OCI-LY7 (cell line): ENCODE measurements at regions not wholly inside any gene's neighbourhood (a gene's known extent, or its start where the extent isn't known, plus 50 kb on each side); places are given as distances from the start of the nearest gene placed in this dataset.

Source experiments
- BruUV-seq: library from RNA; stranded (reverse); fragments of 400-500 nt; replicated peaks from 2 replicates; lab custom pipeline; 2021; lab: Mats Ljungman, UMichigan
- CTCF ChIA-PET: fragments of 300-600 bp; sonication (Branson Sonifier 250); formaldehyde crosslinking; loops from one replicate; lab custom pipeline; 2022; ENCODE audit warnings: antibody characterized with exemption; ENCODE audit not compliant: unreplicated experiment; lab: Charles Lee
- POLR2A ChIA-PET: fragments of 300-600 bp; sonication (Branson Sonifier 250); formaldehyde crosslinking; loops from one replicate; lab custom pipeline; 2022; ENCODE audit warnings: antibody characterized with exemption; lab: Charles Lee
- DNase-seq: peaks from one replicate; pipeline ENCODE4 v3.0.0-alpha.2; 2015; ENCODE audit warnings: low spot score
- H2AFZ ChIP-seq: fragments of 200-600 bp; sonication (generic), shearing (Covaris generic); 2 replicates; pipeline ENCODE4 v1.6.1; 2014; ENCODE audit warnings: mild to moderate bottlenecking, antibody characterized with exemption, low read length, moderate library complexity
- H3K27ac ChIP-seq: fragments of 200-600 bp; sonication (generic); 2 replicates; pipeline ENCODE4 v1.5.1; 2014; ENCODE audit warnings: mixed run types, low read depth, mild to moderate bottlenecking, moderate library complexity, low read length, inconsistent platforms; ENCODE audit not compliant: poor library complexity, severe bottlenecking
- H3K36me3 ChIP-seq: fragments of 200-600 bp; sonication (generic); 2 replicates; pipeline ENCODE4 v1.6.1; 2014; ENCODE audit warnings: mild to moderate bottlenecking, antibody characterized with exemption, low read length, moderate library complexity, mixed read lengths; ENCODE audit not compliant: insufficient read depth
- H3K4me1 ChIP-seq: fragments of 200-600 bp; sonication (generic); 2 replicates; pipeline ENCODE4 v1.5.1; 2014; ENCODE audit warnings: mild to moderate bottlenecking, low read length; ENCODE audit not compliant: insufficient read depth, poor library complexity, severe bottlenecking
- H3K4me2 ChIP-seq: fragments of 200-600 bp; sonication (generic); 2 replicates; pipeline ENCODE4 v1.6.1; 2014; ENCODE audit warnings: mild to moderate bottlenecking, low read length
- H3K4me3 ChIP-seq: fragments of 200-600 bp; sonication (generic); 2 replicates; pipeline ENCODE4 v1.5.1; 2014; ENCODE audit warnings: mild to moderate bottlenecking, low read depth, low read length; ENCODE audit not compliant: poor library complexity, severe bottlenecking
- H3K79me2 ChIP-seq: fragments of 200-600 bp; sonication (generic); 2 replicates; pipeline ENCODE4 v1.6.1; 2016; ENCODE audit warnings: low read depth, mild to moderate bottlenecking, low read length, moderate library complexity, mixed read lengths; ENCODE audit not compliant: insufficient read depth
- H3K9me2 ChIP-seq: fragments of 200-600 bp; sonication (generic); 2 replicates; pipeline ENCODE4 v1.6.1; 2016; ENCODE audit warnings: mild to moderate bottlenecking, low read length, mixed read lengths; ENCODE audit not compliant: insufficient read depth
- H3K9me3 ChIP-seq: fragments of 200-600 bp; sonication (generic); 2 replicates; pipeline ENCODE4 v1.6.1; 2014; ENCODE audit warnings: mild to moderate bottlenecking, mixed run types, low read length, mixed read lengths
- H4K20me1 ChIP-seq: fragments of 200-600 bp; sonication (generic); 2 replicates; pipeline ENCODE4 v1.6.1; 2014; ENCODE audit warnings: mild to moderate bottlenecking, antibody characterized with exemption, low read length, moderate library complexity, mixed read lengths; ENCODE audit not compliant: insufficient read depth
- EZH2phosphoT487 ChIP-seq: fragments of 200-600 bp; sonication (generic); IDR thresholded peaks from 2 replicates; pipeline ENCODE4 v1.6.1; 2018; ENCODE audit warnings: low read depth, borderline replicate concordance, mild to moderate bottlenecking, mixed run types, antibody characterized with exemption, low read length, moderate library complexity, mixed read lengths
- intact Hi-C: fragments of 100-400 bp; cut with micrococcal nuclease; formaldehyde crosslinking; loops from one replicate; pipeline ENCODE4 v1.10.0; 2022; ENCODE audit not compliant: unreplicated experiment
- TF ChIP-seq, protein P1 (sequence below): fragments of 200-600 bp; sonication (generic); conservative IDR thresholded peaks from 2 replicates; pipeline ENCODE4 v1.5.1; 2014; ENCODE audit warnings: mild to moderate bottlenecking, antibody characterized with exemption, low read length, moderate library complexity, mixed read lengths

DNA sequence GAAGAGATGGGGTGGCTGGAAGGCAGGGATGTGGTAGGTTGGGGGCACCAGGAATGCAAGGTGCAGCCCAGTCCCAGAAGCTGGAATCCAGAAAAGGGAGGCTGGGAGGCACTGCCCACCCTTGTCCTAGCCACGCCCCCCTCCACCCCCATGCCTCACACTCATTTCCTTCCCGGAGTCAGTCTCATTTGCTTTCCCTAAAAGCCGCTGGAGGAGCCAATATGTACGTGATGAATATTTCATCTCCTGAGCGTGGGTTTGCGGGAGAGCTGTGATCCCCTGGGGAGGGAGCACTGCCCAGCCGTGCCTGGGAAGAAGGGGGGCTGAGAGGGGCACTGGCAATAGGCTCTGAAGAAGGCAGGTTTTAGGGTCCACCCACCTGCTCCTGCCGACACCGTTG lies 124.5 kb upstream of the LHX1 start:
- Histone ChIP-seq H3K79me2 (no peaks in the 10 kb centered on the region), H4K20me1 (no peaks in the 10 kb centered on the region), H3K27ac (no peak overlapping the region), H3K4me2 (no peak overlapping the region), H3K9me2 (no peaks in the 10 kb centered on the region), H3K4me3 (no peak overlapping the region), H2AFZ (no peak overlapping the region), H3K9me3 (no peaks in the 10 kb centered on the region), H3K36me3 (no peaks in the 10 kb centered on the region), H3K4me1 (no peaks in the 10 kb centered on the region)
- TF ChIP-seq EZH2phosphoT487 = no peak
- TF ChIP-seq, protein P1, sequence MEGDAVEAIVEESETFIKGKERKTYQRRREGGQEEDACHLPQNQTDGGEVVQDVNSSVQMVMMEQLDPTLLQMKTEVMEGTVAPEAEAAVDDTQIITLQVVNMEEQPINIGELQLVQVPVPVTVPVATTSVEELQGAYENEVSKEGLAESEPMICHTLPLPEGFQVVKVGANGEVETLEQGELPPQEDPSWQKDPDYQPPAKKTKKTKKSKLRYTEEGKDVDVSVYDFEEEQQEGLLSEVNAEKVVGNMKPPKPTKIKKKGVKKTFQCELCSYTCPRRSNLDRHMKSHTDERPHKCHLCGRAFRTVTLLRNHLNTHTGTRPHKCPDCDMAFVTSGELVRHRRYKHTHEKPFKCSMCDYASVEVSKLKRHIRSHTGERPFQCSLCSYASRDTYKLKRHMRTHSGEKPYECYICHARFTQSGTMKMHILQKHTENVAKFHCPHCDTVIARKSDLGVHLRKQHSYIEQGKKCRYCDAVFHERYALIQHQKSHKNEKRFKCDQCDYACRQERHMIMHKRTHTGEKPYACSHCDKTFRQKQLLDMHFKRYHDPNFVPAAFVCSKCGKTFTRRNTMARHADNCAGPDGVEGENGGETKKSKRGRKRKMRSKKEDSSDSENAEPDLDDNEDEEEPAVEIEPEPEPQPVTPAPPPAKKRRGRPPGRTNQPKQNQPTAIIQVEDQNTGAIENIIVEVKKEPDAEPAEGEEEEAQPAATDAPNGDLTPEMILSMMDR = no peak
- no peak for DNase-seq
- ChIA-PET POLR2A (no interaction called here), CTCF (no interaction called here)
- intact Hi-C loops = no loop called here
- no TSS peak for BruUV-seq

DNA sequence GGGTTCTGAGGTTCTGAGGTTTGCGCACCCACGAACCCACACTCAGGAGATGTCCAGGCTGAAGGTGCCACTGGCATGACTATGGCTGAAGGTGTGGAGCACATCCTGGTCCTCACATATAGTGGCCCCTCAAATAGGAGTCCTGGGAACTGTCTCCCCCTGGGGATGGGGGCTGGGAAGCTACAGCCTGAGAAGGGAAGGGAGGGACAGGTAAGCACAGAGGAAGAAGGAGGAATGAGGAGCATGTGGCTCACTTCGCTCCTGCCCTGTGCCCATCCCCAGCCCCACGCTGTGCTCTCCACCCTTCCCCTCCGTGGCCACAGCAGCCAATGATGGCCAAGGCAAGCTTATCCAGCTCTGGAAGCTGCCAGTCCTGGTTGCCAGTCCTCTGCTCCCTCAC lies 123.9 kb upstream of the LHX1 start:
- H3K4me3 ChIP-seq = no peak overlapping the region
- H3K79me2 ChIP-seq = no peaks in the 10 kb centered on the region
- no peaks in the 10 kb centered on the region for H4K20me1 ChIP-seq
- TF ChIP-seq, protein P1 = no peak
- TF ChIP-seq EZH2phosphoT487 = no peak
- H3K27ac ChIP-seq = no peak overlapping the region
- no peaks in the 10 kb centered on the region for H3K9me3 ChIP-seq
- BruUV-seq = no TSS peak
- H3K4me2 ChIP-seq = no peak overlapping the region
- no peaks in the 10 kb centered on the region for H3K4me1 ChIP-seq
- no peaks in the 10 kb centered on the region for H3K9me2 ChIP-seq
- intact Hi-C loops = no loop called here
- CTCF ChIA-PET = no interaction called here
- H2AFZ ChIP-seq = no peak overlapping the region
- no peak for DNase-seq
- no peaks in the 10 kb centered on the region for H3K36me3 ChIP-seq
- POLR2A ChIA-PET = no interaction called here

DNA sequence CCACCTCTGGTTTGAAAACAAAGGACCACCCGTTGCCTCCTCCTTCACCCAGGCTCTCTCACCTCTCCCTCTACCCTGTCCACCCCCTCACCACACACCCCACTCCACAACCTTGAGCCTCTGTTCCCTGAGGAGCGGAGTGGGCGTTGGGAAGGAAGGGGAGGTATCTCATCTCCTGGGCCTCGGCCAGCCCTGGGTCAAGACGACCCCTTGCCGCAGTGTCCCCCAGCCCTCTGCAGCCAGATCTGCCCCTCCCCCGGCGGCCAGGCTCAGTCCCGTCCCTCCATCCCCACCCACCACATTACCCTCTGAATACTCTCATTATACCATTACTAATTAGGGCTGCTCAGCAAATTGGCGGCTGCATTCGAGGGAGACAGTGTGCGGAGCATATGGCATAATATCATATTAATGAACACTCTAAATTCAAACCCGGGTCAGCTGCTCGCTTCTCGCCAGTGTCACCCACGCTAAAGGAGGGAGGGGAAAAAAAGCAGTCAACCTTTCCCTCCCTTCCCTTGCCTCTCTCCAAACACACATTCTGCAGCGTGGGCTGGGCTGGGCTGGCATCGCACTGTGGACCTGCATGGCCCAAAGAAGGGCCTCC lies 123.2 kb upstream of the LHX1 start:
- H3K27ac ChIP-seq = no peak overlapping the region
- DNase-seq = no peak
- H3K4me3 ChIP-seq = no peak overlapping the region
- TF ChIP-seq, protein P1 = no peak
- no peak for TF ChIP-seq EZH2phosphoT487
- H3K4me2 ChIP-seq = no peak overlapping the region
- H2AFZ ChIP-seq = no peak overlapping the region
- BruUV-seq = no TSS peak
- no peaks in the 10 kb centered on the region for H3K4me1 ChIP-seq
- no peaks in the 10 kb centered on the region for H3K36me3 ChIP-seq
- H3K9me2 ChIP-seq = no peaks in the 10 kb centered on the region
- intact Hi-C loops = no loop called here
- no peaks in the 10 kb centered on the region for H3K9me3 ChIP-seq
- POLR2A ChIA-PET = no interaction called here
- no peaks in the 10 kb centered on the region for H3K79me2 ChIP-seq
- H4K20me1 ChIP-seq = no peaks in the 10 kb centered on the region
- CTCF ChIA-PET = no interaction called here
